Activated B cell treated with CpG ODN at 0.5 μM for 24 hours (primary cell): ENCODE measurements at regions not wholly inside any gene's neighbourhood (a gene's known extent, or its start where the extent isn't known, plus 50 kb on each side); places are given as distances from the start of the nearest gene placed in this dataset.

Experiments used
- ATAC-seq: fragments of 200-7000 bp; cut with Tn5 transposase; one replicate; pipeline ENCODE4 v1.10.0; 2021; ENCODE audit warnings: low read depth, mild to moderate bottlenecking, moderate library complexity
- CTCF ChIA-PET: fragments of 350-600 bp; sonication (Branson Sonifier 250); formaldehyde crosslinking; loops from one replicate; lab custom pipeline; 2021; ENCODE audit warnings: antibody characterized with exemption; lab: Charles Lee
- POLR2A ChIA-PET: fragments of 350-600 bp; sonication (Branson Sonifier 250); formaldehyde crosslinking; loops from one replicate; lab custom pipeline; 2021; ENCODE audit warnings: antibody characterized with exemption; lab: Charles Lee
- DNase-seq: peaks from one replicate; pipeline ENCODE4 v3.0.0; 2022
- H3K27ac Mint-ChIP-seq: one replicate; pipeline ENCODE4 v1.8.0; 2020; ENCODE audit warnings: mixed read lengths
- H3K27me3 Mint-ChIP-seq: one replicate; pipeline ENCODE4 v1.8.0; 2021; ENCODE audit warnings: mixed read lengths
- H3K36me3 Mint-ChIP-seq: one replicate; pipeline ENCODE4 v1.8.0; 2021; ENCODE audit warnings: low read depth, mixed read lengths
- H3K4me1 Mint-ChIP-seq: one replicate; pipeline ENCODE4 v1.8.0; 2021; ENCODE audit warnings: mixed read lengths
- H3K4me3 Mint-ChIP-seq: one replicate; pipeline ENCODE4 v1.8.0; 2020; ENCODE audit warnings: mild to moderate bottlenecking, mixed read lengths
- H3K9me3 Mint-ChIP-seq: one replicate; pipeline ENCODE4 v1.8.0; 2020; ENCODE audit warnings: mixed read lengths
- intact Hi-C: fragments of 100-400 bp; cut with micrococcal nuclease; formaldehyde crosslinking; loops from one replicate; pipeline ENCODE4 v1.15.1; 2024
- TF ChIP-seq, protein P1 (sequence below): fragments of 200-600 bp; IDR thresholded peaks from one replicate; pipeline ENCODE4 v1.8.0; 2022; ENCODE audit warnings: antibody characterized with exemption, mild to moderate bottlenecking

DNA sequence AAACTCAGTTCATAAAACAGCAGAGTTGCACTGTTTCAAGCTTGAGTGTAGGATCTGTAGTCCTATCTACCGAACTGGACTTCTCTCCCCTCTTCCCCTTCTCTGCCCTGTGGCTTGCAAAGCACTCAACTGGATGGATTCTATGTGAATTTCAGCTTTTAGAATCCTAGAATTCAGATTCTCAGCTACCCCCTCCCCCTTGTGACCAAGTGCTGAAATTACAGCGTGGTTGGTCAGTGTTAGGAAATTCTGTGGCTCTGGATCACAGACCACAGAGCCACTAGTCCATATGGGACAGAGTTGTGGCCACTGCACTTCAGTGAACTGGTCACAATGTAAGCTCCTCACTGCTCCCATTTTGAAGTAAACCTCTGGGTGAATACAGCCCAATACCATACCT, 64.6 kb upstream of the TRPC5 start:
- no peak overlapping the region for H3K27ac Mint-ChIP-seq
- ATAC-seq (no peak), DNase-seq (no peak)
- H3K4me3 Mint-ChIP-seq = no peak overlapping the region
- no peaks in the 10 kb centered on the region for H3K9me3 Mint-ChIP-seq
- intact Hi-C loops = loop anchor here (2.0 kb wide), 1 partner anchor 278 kb away; no protein-coding TSS in a partner anchor
- no peaks in the 10 kb centered on the region for H3K36me3 Mint-ChIP-seq
- H3K27me3 Mint-ChIP-seq = no peaks in the 10 kb centered on the region
- H3K4me1 Mint-ChIP-seq = no peaks in the 10 kb centered on the region
- ChIA-PET POLR2A (no interaction called here), CTCF (no interaction called here)
- TF ChIP-seq, protein P1, sequence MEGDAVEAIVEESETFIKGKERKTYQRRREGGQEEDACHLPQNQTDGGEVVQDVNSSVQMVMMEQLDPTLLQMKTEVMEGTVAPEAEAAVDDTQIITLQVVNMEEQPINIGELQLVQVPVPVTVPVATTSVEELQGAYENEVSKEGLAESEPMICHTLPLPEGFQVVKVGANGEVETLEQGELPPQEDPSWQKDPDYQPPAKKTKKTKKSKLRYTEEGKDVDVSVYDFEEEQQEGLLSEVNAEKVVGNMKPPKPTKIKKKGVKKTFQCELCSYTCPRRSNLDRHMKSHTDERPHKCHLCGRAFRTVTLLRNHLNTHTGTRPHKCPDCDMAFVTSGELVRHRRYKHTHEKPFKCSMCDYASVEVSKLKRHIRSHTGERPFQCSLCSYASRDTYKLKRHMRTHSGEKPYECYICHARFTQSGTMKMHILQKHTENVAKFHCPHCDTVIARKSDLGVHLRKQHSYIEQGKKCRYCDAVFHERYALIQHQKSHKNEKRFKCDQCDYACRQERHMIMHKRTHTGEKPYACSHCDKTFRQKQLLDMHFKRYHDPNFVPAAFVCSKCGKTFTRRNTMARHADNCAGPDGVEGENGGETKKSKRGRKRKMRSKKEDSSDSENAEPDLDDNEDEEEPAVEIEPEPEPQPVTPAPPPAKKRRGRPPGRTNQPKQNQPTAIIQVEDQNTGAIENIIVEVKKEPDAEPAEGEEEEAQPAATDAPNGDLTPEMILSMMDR = no peak

DNA sequence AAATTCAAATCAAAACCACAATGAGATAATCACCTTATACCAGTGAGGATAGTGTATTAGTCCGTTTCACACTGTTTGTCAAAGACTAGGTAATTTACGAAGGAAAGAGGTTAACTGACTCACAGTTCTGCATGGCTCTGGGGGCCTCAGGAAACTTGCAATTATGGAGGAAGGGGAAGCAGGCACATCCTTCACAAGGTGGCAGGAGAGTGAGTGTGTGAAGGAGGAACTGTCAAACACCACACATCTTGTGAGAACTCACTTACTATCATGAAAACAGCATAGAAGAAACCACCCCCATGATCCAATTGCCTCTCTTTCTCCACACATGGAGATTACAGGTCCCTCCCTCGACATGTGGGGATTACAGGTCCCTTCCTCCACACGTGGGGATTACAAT, 54.7 kb upstream of the TRPC5 start:
- TF ChIP-seq, protein P1 = no peak
- POLR2A ChIA-PET = no interaction called here
- H3K4me3 Mint-ChIP-seq = no peak overlapping the region
- no peaks in the 10 kb centered on the region for H3K9me3 Mint-ChIP-seq
- no peak overlapping the region for H3K27ac Mint-ChIP-seq
- ATAC-seq (no peak), DNase-seq (no peak)
- CTCF ChIA-PET = no interaction called here
- H3K4me1 Mint-ChIP-seq = no peaks in the 10 kb centered on the region
- H3K27me3 Mint-ChIP-seq = no peaks in the 10 kb centered on the region
- intact Hi-C loops = no loop called here
- no peaks in the 10 kb centered on the region for H3K36me3 Mint-ChIP-seq
